Calu3 (cell line): ENCODE measurements at regions not wholly inside any gene's neighbourhood (a gene's known extent, or its start where the extent isn't known, plus 50 kb on each side); places are given as distances from the start of the nearest gene placed in this dataset.

ENCODE experiments used
- BruUV-seq: library from RNA; stranded (reverse); fragments of 400-500 nt; replicated peaks from 2 replicates; lab custom pipeline; 2021; lab: Mats Ljungman, UMichigan
- CTCF ChIA-PET: fragments of 300-600 bp; sonication (Branson Sonifier 250); formaldehyde crosslinking; loops from one replicate; lab custom pipeline; 2022; ENCODE audit warnings: antibody characterized with exemption; lab: Charles Lee
- DNase-seq: peaks from one replicate; pipeline ENCODE4 v3.0.0; 2022
- H3K27ac Mint-ChIP-seq: one replicate; pipeline ENCODE4 v1.8.0; 2022; ENCODE audit warnings: mixed read lengths; ENCODE audit not compliant: unreplicated experiment
- H3K27me3 Mint-ChIP-seq: one replicate; pipeline ENCODE4 v1.8.0; 2022; ENCODE audit warnings: mixed read lengths; ENCODE audit not compliant: unreplicated experiment
- H3K36me3 Mint-ChIP-seq: one replicate; pipeline ENCODE4 v1.8.0; 2022; ENCODE audit warnings: mild to moderate bottlenecking, moderate library complexity, mixed read lengths; ENCODE audit not compliant: insufficient read depth, unreplicated experiment
- H3K4me1 Mint-ChIP-seq: one replicate; pipeline ENCODE4 v1.8.0; 2022; ENCODE audit warnings: mild to moderate bottlenecking, low read depth, mixed read lengths; ENCODE audit not compliant: unreplicated experiment
- H3K4me3 Mint-ChIP-seq: one replicate; pipeline ENCODE4 v1.8.0; 2022; ENCODE audit warnings: mild to moderate bottlenecking, low read depth, moderate library complexity, mixed read lengths; ENCODE audit not compliant: unreplicated experiment
- H3K9me3 Mint-ChIP-seq: one replicate; pipeline ENCODE4 v1.8.0; 2022; ENCODE audit warnings: low read depth, mixed read lengths; ENCODE audit not compliant: unreplicated experiment
- intact Hi-C: fragments of 100-400 bp; cut with micrococcal nuclease; formaldehyde crosslinking; loops from one replicate; pipeline ENCODE4 v1.10.0; 2022; ENCODE audit not compliant: unreplicated experiment
- TF ChIP-seq, protein P1 (sequence below): fragments of 200-600 bp; IDR thresholded peaks from one replicate; pipeline ENCODE4 v1.8.0; 2022; ENCODE audit warnings: antibody characterized with exemption; ENCODE audit not compliant: unreplicated experiment

DNA sequence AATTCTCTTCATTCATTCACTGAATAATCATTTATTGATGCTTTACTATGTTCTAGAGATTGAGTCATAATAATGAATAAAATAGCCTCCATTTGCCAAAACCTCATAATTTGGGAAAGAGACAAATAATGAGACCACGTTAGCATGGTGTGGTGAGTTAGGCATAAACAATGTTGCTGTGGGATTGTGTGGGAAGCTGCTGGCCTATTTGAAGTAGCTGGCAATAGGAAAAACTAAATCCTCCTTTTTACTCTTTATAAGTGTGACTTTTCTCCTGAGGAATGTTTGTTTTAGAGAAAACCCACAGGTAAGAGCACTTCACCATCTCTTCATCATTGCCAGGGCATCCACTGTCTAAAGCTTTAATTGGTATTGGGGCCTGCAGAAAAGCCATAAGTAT is 95.3 kb downstream of the AREG start:
- intact Hi-C loops, result no loop called here
- TF ChIP-seq, protein P1, sequence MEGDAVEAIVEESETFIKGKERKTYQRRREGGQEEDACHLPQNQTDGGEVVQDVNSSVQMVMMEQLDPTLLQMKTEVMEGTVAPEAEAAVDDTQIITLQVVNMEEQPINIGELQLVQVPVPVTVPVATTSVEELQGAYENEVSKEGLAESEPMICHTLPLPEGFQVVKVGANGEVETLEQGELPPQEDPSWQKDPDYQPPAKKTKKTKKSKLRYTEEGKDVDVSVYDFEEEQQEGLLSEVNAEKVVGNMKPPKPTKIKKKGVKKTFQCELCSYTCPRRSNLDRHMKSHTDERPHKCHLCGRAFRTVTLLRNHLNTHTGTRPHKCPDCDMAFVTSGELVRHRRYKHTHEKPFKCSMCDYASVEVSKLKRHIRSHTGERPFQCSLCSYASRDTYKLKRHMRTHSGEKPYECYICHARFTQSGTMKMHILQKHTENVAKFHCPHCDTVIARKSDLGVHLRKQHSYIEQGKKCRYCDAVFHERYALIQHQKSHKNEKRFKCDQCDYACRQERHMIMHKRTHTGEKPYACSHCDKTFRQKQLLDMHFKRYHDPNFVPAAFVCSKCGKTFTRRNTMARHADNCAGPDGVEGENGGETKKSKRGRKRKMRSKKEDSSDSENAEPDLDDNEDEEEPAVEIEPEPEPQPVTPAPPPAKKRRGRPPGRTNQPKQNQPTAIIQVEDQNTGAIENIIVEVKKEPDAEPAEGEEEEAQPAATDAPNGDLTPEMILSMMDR, result no peak
- H3K4me3 Mint-ChIP-seq, result no peak overlapping the region
- peak overlapping the region; percentile 99 for H3K27ac Mint-ChIP-seq
- peaks cover 28% of the 10 kb centered on the region for H3K36me3 Mint-ChIP-seq
- DNase-seq, result no peak
- no TSS peak for BruUV-seq
- CTCF ChIA-PET, result interaction anchor here (1.0 to 4.4 kb wide), 4 partner anchors 82 to 129 kb away, joined by 3 to 37 read pairs (median 4); no protein-coding TSS in a partner anchor
- H3K27me3 Mint-ChIP-seq, result no peaks in the 10 kb centered on the region
- no peaks in the 10 kb centered on the region for H3K9me3 Mint-ChIP-seq
- peaks cover 22% of the 10 kb centered on the region for H3K4me1 Mint-ChIP-seq

DNA sequence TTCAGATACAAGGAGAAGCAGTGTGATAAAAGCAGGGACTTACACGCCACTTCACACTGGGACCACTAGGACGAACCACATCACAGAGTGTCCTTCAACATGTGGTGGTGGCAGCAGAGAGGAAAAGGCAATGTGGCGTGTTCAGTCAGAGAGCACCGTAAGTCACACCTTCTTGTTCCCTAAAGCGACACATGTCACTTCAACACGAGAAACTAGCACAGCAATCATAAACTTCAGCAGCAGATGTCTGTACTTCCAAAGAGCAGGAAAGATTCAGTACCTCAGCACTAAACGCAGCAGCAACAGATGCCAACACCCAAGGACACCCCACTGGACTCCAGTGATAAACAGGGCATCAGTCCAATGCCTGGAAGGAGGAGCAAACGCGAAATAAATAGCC is 96.7 kb downstream of the AREG start:
- peaks cover 28% of the 10 kb centered on the region for H3K36me3 Mint-ChIP-seq
- peak overlapping the region; percentile 42 for H3K4me3 Mint-ChIP-seq
- intact Hi-C loops, result no loop called here
- no peak for DNase-seq
- H3K9me3 Mint-ChIP-seq, result no peaks in the 10 kb centered on the region
- H3K27ac Mint-ChIP-seq, result no peak overlapping the region
- BruUV-seq, result no TSS peak
- peaks cover 26% of the 10 kb centered on the region for H3K4me1 Mint-ChIP-seq
- H3K27me3 Mint-ChIP-seq, result no peaks in the 10 kb centered on the region
- CTCF ChIA-PET, result no interaction called here
- TF ChIP-seq, protein P1, result no peak

DNA sequence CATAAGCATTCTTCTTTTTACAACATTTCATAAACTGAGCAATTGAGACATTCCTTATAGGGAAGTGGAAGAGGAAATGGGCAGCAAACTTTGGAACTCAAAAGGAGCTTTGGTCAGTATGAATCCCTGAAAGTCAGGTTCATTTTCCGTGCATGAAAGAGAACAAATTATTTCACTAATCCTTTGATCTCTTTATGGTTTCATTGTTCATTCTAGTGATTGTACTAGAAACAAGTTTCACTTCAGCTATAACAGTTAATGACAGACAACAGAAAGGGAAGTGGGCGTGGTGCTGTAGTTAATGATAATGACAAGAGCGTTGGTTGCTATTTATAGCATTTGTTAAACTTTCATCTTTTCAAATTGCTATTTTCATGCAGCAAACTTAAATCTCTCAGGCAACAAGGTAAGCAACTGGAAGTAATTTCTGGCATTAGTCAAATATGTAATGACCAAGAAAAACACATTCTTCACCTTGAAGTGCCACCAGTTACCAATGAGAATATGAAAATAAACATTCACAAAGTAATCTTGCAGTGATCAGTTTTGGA is 98.4 kb downstream of the AREG start:
- H3K27me3 Mint-ChIP-seq, result no peaks in the 10 kb centered on the region
- CTCF ChIA-PET, result interaction anchor here (0.9 to 2.4 kb wide), 3 partner anchors 9 to 82 kb away, joined by 3 to 9 read pairs (median 3); no protein-coding TSS in a partner anchor
- no peak overlapping the region for H3K4me3 Mint-ChIP-seq
- peaks cover 18% of the 10 kb centered on the region for H3K4me1 Mint-ChIP-seq
- DNase-seq, result no peak
- TF ChIP-seq, protein P1, result no peak
- no peak overlapping the region for H3K27ac Mint-ChIP-seq
- no TSS peak for BruUV-seq
- intact Hi-C loops, result no loop called here
- peaks cover 23% of the 10 kb centered on the region for H3K36me3 Mint-ChIP-seq
- H3K9me3 Mint-ChIP-seq, result no peaks in the 10 kb centered on the region

DNA sequence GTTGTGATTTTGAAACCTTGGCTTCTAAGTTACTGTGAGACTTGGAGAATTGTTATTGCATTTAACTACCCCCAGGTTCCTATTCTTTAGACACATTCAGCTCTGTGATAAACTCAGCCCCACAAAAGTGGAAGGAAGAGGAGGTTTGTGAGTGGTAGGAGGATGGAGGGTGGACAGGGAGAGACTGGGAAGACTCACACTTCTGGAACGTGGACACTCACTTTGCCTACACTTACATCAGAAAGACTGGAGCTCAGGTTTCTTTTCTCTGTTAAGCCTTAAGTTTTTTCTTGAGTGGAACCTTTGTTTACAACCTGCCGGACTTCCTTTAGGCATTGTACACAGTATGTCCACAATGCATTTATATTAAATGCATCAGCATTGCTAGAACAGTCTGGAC is 99.0 kb downstream of the AREG start:
- no peak for DNase-seq

More for the DNA sequence above, 99.0 kb downstream of the AREG start:
- CTCF ChIA-PET, result interaction anchor here (1.0 to 2.4 kb wide), 3 partner anchors 10 to 78 kb away, joined by 6 to 9 read pairs (median 7); no protein-coding TSS in a partner anchor
- TF ChIP-seq, protein P1, result no peak
- H3K36me3 Mint-ChIP-seq, result peaks cover 20% of the 10 kb centered on the region
- no peaks in the 10 kb centered on the region for H3K27me3 Mint-ChIP-seq
- no peaks in the 10 kb centered on the region for H3K9me3 Mint-ChIP-seq
- intact Hi-C loops, result no loop called here
- no peak overlapping the region for H3K27ac Mint-ChIP-seq
- H3K4me1 Mint-ChIP-seq, result peaks cover 12% of the 10 kb centered on the region
- no TSS peak for BruUV-seq
- no peak overlapping the region for H3K4me3 Mint-ChIP-seq
